ENCODE measurements at regions not wholly inside any gene's neighbourhood (a gene's known extent, or its start where the extent isn't known, plus 50 kb on each side); places are given as distances from the start of the nearest gene placed in this dataset.
"Not testable (repeated sequence)": the region's sequence is repeated elsewhere in the genome, so short reads cannot be mapped to it uniquely, and the experiment has no call there.

DNA sequence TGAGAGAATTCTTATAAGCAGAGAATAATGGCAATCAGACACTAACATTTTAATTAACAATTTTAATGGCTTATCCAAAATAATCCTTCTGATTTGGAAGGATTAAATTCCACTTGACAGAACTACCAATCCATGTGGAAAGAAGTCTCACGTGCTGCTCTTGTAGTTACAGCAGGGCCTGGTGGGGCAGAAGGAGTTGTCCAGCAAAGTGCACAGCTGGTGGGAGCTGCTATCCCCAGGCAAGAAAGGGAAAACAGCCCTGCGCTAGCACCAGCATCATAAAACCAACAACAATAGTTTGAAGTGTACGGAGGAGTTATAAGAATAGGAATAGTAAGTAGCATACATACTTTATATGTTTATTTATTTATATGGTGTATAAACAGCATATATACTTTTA lies 127.4 kb upstream of the TRIM2 start:
- no peak for DNase-seq (ENCODE audit: low read depth)

DNA sequence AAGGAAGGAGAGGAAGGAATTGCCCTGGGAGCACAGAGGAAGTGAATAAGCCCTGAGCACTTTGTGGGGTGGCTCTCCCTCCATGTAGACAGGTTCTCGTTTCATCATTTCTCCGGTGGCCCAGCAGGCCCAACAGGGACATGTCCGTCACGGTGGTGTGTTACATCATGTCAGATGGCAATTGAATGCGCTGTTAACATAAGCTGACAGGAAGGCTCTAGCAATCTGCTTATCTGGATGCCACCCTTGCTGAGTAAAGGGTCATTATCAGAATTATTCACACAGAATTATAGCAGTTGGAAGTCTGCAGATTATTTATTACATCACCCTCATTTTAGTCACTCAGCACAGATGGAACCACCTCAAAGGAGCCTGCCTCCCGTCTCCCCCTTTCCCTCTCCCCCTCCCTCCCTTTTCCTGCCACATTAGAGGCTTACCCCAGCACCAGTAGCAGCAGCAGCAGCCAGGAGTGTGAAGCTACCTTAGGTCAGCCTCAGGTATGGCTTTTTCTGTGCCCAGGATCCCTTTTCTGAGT lies 124.3 kb upstream of the TRIM2 start:
- DNase-seq (ENCODE audit: low read depth) = no peak

DNA sequence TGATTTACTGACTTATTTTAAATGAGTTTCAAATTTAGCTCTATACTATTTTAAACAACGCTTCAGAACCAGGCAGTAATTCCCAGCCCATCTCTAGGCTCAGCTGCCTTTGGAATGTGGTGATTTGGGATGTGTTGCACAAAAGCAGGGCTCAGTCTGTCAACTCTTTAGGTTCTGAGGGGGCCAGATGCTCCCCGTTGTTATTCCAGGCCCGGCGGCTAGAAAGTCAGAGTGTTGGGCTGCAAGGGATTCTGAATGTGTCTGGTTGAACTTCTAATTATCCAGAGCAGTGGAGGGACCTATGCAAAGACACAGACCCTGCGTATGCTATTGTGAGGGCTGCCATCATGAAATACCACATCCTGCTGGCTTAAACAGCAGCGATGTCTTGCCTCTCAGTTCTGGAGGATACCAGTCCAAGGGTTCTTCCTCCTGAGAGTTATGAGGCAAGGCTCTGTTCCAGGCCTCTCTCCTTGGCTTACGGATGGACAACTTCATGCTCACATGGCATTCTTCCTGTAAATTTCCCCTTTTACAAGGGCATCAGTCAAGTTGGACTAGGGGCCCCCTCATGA lies 123.2 kb upstream of the TRIM2 start:
- DNase-seq (ENCODE audit: low read depth) = no peak

DNA sequence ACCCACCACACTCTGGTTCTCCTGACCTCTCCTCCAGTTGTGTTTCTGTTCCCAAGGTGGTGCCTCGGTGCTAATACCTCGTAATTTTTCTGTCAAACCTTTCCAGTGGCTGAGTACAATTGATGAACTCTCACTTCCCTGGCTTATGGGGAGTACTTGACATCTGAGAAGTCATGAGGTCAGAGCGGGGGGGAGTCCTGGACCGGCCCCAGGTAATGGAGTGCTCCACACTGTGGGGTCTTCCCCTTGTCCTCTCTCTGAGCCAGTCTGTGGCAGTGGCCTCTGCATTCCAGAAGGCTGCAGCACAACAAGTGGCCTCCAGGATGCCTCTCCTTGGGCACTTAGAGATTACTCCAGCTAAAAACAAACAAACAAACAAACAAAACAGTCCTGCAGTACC lies 122.5 kb upstream of the TRIM2 start:
- no peak for DNase-seq (ENCODE audit: low read depth)

DNA sequence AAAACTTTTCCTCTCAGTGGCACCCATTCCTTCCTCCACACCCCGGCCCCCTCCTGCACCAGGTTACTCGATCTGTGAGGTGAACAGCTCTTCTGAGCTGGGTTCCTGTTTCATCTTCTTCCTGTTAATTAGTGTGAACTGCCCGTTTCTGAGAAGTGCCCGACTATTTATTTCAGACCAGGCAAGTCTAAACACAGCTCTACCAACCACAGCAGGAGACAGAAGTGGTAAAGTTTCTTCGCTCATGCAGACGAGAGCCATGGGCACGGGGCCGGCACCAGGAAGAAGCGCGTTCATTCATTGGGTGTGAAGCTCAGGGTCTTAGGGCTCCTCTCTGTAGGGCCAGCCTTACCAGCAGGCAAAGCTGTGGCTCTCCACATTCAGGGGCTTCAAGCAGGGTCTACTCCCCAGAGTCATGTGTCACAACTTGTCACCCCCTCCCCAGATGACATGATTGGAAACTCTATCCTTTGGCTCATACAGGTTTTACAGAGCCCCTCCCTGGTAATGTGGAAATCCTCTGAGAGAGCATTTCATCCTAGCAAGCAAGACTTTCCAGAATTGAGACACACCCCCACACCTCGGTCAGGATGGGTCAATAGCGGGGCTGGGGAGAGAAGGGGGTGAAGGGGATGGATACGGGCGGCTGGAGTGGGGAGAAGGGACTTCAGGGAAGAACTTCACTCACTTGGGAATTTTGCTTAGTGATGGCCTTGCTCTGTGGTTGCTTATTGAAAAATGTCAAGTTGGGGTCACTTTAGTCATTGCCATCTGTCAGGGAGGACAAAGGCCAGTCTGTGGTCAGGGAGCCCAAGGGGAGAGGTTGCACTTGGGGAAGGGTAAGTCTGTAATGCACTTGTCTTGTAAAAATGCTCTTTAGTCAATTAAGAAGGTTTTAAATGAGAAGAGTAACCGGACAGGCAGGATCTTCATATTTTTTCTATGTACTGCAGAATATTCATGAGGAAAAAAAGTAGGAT lies 121.6 kb upstream of the TRIM2 start:
- no peak for DNase-seq (ENCODE audit: low read depth)

DNA sequence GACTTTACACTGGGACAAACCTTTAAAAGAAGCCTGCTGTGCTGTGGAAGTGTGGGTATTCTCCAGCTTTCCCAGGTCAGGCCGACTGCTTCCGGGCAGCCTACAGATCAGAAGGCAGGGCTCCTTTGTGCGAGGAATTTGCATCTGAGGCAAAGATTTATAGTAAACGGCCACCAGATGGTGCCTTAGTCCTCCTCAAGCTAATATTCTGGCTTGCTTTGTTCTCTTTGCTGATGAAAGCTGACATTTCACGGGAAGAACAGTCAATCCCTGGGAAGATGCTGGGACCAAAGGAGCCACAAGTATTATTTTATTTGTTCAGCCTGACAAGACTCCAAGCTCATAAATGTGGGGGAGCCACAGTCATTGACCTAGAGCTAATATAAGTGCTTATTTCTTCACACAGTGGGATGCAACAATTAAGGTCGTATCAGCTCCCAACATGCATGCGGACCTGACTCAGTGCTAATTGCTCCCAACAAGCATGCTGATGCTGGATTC lies 120.7 kb upstream of the TRIM2 start:
- DNase-seq (ENCODE audit: low read depth) = peak; percentile 48

DNA sequence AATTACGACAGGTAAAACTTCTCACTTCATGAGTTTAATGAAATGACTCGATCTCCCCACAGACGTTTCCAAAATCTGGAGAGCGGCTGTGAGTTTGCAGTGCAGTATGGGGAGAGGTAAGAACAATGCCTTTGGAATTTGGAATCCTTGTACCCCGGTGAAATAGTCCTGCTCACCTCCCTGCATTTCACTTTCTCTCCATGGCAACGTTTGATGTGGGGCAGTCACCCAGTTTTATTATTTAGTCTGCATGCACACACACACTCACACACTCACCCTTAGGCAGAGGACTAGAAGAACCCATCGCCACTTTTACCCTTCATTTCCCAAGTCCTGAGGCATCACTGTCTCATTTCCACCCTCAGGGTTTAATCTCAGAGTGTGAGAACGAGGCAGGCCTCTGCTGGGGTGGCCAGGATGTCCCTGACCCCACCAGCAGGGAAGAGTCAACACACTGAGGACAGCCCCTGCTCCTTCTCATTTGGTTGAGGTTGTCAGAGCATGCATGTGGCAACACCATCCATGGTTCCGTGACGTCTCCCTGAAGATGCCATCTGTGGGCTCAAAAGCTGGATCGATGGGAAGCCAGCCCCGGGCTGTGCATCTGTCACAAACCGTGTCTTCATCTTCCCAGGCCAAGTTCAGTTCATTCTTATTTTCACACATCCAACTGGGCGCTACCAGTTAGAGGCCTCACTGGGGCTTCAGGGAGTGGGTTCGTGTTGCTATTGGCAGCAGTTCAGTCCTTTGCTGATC lies 119.8 kb upstream of the TRIM2 start:
- DNase-seq (ENCODE audit: low read depth) = no peak

DNA sequence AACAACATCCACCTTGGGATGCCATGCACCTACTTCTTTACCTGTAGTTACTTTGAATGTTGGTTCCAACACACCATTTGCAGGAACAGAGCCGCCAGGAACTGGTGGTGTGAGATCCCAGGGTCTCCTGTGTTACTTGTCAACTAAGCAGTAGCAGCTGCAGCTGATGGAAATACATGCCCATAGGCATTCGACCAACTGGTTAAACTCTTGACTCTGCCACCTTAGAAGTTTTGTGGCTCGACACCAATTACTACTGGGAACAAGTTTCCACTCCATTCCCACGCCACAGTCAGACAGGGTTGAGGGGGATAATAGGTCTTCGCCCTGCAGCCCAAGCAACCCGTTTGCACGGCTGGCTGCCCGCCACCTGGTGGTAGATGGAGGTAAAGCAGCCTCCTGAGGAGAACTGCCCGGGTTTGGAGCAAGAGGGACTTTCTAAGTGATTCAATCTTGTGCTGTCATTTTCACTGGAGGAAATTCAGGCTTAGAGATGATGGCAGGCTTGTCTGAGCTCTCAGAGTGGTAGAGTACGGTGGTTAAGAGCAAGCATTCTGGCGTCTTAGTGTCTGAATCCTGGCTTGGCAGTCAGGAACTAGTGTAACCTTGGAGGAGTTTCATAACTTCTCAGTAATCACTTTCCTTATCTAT lies 119.1 kb upstream of the TRIM2 start:
- peak; percentile 27 for DNase-seq (ENCODE audit: low read depth)

DNA sequence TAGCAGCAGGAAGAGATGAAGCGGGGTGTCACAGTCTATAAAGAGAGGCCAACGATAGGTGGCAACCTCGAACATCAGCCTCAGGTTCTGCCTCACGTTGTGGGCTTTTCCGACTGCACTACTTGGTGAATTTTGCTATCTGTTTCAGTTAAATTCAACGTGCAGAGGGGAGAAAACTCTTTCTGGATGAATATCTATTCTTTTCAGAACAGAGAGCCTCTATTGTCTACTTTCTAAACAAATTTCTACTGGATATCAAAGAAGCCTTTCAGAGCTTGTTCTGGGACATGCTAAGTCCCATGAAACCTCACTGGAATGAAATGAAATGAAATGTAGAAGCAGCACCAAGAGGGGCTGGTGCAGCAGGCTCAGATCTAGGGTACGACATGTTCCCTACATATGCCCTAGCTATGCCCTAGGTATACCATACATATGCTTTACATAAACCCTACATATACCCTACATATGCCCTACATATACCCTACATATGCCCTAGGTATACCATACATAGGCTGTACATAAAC lies 116.5 kb upstream of the TRIM2 start:
- DNase-seq (ENCODE audit: low read depth) = no peak

DNA sequence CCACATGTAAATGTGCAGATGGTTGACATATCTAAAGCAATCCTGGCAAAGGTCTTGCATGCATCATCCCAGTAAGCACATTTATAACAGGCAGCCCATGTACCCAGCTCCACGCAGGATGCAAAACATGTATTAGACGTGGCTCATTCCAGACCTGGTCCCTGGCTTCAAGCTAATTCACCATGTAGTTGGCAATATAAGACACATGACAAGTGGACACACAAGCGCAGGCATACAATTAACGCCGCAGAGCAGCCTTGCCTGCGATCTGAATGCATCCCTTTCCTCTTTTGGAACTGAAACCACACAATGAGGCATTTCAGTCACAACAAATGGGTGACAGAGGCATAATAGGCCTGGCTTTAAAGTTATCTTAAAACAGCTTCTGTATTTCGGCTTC lies 114.5 kb upstream of the TRIM2 start:
- DNase-seq (ENCODE audit: low read depth) = no peak

DNA sequence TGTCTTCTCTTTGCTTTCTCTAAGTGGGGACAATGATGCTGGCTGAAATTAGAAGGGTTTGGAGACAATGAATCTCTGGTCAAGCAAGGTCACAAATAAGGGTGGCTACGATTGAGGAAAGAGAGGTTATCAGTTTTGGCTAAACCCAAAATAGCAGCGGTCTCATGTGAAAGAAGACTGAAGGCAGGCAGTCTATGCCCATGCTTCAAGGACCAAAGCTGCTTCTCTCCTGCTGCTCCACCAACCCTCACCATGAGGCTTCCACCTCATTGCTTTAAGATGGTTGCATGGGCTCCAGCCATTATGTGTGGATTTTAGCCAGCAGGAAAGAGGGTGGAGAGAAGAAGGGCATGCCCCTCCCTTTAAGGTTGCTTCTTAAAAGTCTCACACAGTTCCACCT lies 114.1 kb upstream of the TRIM2 start:
- no peak for DNase-seq (ENCODE audit: low read depth)

DNA sequence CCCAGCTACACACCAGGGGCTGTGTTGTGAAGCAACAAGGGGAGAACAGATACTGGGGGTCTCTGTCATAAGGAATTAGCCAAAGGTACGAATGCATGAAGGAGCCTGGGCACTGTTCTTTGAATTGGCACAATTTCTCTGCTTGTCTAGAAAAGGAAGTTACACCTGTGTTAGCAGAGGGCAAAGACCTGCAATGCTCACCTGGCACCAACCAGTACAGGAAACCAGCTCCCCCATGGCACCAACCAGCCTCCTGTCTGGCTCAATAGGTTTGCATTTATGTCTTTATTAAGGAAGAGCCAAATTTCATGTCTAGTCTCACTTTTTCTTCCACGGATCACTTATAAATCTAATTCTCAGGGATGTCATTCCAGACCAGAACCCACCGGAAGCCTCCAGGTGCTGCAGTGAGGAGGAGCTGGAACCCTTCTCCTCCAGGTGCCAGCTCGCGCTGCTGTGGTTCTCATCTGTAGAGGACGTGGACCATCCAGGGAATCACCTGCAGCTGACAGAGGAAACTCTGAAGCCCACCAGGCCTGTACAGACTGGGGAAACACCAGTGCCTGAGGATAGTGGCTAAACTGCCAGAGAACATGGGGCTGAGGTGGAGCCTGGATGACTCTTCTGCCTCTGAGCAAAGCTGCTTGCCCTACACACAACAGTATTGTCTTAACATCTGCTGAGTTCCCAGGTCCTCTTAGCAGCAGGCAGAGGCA lies 113.4 kb upstream of the TRIM2 start:
- DNase-seq (ENCODE audit: low read depth) = no peak

DNA sequence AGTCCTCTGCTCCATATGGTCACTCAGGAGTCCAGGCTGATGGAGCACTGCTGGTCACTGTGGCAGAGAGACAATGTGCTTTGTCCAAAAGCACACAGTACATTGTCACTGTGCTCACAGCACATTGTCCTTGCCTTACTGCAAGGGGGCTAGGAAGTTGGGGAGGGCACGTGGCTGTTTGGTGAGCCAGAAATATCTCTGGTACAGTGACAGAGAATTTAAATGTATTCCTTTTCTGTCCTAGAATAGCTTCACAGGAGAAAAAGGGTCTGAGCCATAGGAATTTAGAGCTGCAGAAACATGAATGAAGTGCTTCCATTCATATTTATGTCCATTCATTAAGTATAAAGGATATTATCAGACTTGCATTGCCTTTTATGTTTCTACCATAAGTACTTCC lies 110.8 kb upstream of the TRIM2 start:
- DNase-seq (ENCODE audit: low read depth) = no peak

DNA sequence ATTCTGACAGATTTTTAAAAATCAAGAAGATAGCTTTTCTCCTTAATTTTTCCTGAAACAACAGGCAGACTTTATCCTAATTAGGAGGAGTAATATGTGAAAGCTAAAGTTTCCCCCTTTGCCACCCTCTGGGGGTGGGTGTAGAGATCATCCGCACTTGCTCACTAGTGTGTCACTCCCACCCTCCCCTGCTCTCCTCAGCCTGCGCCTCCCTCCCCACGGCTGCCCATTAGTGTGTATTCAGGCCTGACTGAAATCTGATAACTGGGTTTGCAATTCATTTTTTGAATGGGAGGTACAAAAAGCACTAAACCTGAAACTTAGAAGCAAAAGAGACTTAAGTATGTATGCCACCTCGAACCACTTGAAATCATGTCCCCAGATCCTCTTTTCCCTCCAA lies 110.4 kb upstream of the TRIM2 start:
- no peak for DNase-seq (ENCODE audit: low read depth)

DNA sequence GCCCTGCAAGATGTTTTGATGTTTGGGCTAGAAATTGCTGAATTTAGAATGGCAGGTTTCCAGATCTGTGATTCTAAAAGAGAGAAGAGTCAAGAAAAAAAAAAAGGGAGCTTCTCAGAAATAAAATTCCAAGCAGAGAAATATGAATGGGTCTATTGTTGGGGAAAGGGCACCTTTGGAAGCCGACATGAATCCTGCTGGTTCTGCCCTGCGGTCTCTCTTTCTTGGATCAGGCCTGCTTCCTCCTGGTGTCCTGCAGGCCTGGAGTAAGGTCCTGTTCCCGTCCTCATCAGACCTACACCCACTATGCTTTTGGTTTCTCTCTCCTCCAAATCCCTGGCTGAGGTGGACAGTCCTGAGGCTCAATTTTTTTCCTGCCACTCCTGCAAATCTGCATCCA lies 109.8 kb upstream of the TRIM2 start:
- DNase-seq (ENCODE audit: low read depth) = no peak

DNA sequence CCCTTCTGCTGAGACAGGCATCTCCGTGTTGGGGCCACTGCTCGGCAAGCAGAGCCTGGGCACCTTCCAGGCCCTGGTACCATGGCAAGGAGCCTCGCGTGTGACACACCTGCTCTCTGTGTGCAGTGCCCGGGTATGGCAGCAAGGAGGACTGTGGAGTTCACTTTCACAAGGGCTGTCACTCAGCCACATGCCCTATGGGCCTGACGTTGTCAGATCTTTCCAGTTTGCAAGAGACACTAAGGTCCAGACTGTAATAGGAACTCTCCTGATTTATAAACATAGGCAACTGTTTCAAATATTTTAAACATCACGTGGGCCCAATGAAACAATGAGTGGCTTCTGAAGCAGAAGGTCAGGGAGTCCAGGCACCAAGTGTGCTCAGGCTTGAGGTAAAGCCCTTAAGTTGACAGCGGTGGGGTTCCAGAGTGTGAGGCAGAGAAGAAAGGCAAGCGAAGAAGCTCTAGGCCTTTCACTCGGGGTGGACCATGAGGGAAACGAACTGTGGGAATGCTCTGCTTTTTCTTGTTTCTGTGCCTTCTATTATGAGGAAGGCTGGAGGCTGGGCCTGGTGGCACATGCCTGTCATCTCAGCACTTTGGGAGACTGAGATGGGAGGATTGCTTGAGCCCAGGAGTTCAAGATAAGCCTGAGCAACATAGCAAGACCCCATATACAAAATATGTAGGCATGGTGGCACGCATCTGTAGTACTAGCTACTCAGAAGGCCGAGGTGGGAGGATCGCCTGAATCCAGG lies 108.6 kb upstream of the TRIM2 start:
- no peak for DNase-seq (ENCODE audit: low read depth)

DNA sequence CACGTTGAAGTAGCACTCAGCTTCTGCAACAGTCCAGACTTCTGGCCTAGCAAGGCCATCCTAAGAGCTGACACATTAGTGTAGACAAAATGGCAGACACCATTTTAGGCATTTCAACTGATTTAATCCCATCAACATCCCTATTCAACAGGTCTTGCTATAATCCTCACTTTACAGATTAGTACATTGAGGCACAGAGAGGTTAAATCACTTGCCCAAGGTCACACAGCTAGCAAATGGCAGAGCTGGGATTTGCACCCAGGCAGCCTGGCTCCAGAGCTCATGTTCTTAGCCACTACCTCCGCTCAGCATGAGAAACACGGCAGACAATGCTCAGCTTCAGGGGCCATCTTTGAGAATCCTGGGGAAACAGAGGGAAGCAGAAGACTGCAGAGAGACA lies 107.9 kb upstream of the TRIM2 start:
- DNase-seq (ENCODE audit: low read depth) = no peak

DNA sequence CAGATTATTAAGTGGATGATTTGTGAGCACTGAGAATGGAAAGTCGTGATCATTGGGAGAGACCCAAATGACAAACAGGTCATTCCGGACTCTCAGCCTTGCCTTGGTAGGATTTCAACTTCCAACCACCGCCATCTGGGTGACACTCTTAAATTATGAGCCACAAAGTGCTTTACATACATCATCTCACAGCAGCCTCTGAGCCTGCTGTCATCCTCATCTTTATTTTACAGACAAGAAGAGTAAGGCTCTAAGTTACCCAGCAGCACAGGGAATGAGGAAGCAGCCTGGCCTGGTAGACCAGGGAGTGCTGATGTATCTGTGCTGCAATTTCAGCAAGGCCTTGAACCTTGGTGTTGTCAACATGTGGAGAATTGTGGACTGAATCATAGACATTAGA lies 105.8 kb upstream of the TRIM2 start:
- DNase-seq (ENCODE audit: low read depth) = no peak

DNA sequence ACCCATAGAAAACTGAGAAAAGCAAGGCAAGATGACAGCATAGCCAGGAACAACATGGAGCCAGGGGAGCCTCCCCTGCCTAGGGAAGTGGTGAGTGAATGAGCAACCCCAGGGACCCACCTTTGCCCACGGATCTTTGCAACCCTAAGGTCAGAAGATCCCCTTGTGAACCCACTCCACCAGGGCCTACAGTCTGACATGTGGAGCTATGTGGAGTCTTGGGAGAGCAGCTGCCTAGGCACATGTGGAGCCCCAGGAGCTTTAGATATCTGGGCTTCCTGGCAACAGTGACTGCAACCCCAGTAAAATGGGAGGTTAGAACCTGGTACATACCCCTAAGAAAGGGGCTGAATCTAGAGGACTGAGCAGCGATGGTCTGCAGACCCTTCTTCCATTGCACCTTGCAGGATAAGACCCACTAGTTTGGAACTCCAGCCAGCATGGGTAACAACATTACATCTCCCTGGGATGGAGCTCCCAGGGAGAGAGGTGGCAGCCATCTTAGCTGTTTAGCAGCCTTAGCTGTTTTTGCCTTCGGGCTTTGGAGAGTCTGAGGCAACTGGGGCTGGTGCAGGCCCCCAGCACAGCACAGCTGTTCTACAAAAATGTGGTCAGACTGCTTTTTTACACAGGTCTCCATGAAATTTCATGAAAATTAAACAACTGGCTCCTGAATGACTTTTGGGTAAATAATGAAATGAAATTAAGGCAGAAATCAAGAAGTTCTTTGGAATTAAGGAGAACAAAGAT lies 104.7 kb upstream of the TRIM2 start:
- no peak for DNase-seq (ENCODE audit: low read depth)

DNA sequence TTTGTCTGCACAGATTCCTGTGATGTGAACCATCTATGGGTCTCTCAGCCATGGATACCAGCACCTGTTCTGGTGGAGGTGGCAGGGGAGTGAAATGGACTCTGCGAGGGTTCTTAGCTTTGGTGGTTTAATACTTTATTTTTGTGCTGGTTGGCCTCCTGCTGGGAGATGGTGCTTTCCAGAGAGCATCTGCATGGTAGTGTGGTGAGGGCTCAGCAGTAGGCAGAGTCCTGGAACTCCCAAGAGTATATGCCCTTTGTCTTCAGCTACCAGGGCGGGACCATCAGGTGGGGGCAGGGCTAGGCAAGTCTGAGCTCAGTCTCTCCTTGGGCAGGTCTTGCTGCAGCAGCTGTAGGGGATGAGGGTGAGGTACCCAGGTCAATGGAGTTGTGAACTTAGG lies 97.5 kb upstream of the TRIM2 start:
- not testable (repeated sequence) for DNase-seq (ENCODE audit: low read depth)

Data from GM04504 (cell line).